Colonic mucosa (tissue), 4 donors: ENCODE measurements at regions not wholly inside any gene's neighbourhood (a gene's known extent, or its start where the extent isn't known, plus 50 kb on each side); places are given as distances from the start of the nearest gene placed in this dataset.

ENCODE experiments used
- DNase-seq: peaks from one replicate; pipeline ENCODE4 v3.0.0-alpha.2; 2020
- H3K27ac ChIP-seq: fragments of 200-600 bp; one replicate; pipeline ENCODE4 v1.8.0; 2021
- H3K27me3 ChIP-seq: fragments of 200-600 bp; one replicate; pipeline ENCODE4 v1.8.0; 2021
- H3K36me3 ChIP-seq: fragments of 200-600 bp; one replicate; pipeline ENCODE4 v1.8.0; 2021
- H3K4me1 ChIP-seq: fragments of 200-600 bp; one replicate; pipeline ENCODE4 v1.8.0; 2021; ENCODE audit warnings: mild to moderate bottlenecking
- H3K4me3 ChIP-seq: fragments of 200-600 bp; one replicate; pipeline ENCODE4 v1.8.0; 2021
- H3K9ac ChIP-seq, 2 donors: one replicate each; pipeline ENCODE4 v1.7.0; 2013; ENCODE audit warnings: control low read depth in 2 of 2, low read depth in 2 of 2, low read length in 2 of 2
- H3K9me3 ChIP-seq: fragments of 200-600 bp; one replicate; pipeline ENCODE4 v1.8.0; 2021
- intact Hi-C: fragments of 100-400 bp; cut with DNase I; formaldehyde crosslinking; loops from one replicate; pipeline ENCODE4 v1.14.1; 2022
- TF ChIP-seq, protein P1 (sequence below): fragments of 200-600 bp; IDR thresholded peaks from one replicate; pipeline ENCODE4 v1.8.0; 2022; ENCODE audit warnings: antibody characterized with exemption, mild to moderate bottlenecking
- donor health status: healthy.
- donor health status: DM: no; HTN: no; CAD: no.
- donor health status: DM: no; HTN: no; CAD: no.

DNA sequence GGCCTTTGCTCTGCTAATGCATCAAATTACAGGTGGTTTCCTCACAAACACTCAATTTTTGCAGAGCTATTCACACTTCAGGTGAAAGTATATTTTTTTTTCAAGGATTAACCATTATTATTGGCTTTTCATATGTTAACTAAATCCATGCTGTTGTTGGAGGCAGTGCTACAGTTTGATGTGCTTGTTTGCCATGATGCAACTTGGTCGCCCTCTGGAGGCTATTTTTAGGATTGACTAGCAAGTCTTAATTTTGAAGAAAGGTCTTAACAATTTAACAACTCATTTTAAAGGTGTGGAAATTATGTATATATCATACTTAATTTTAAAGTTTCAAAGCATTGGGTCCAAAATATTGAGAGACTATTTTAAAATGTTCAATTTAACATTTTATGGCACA, 168.8 kb upstream of the FAM47A start:
- no peak overlapping the region for H3K4me3 ChIP-seq
- H3K4me1 ChIP-seq: no peaks in the 10 kb centered on the region
- intact Hi-C loops: no loop called here
- TF ChIP-seq, protein P1, sequence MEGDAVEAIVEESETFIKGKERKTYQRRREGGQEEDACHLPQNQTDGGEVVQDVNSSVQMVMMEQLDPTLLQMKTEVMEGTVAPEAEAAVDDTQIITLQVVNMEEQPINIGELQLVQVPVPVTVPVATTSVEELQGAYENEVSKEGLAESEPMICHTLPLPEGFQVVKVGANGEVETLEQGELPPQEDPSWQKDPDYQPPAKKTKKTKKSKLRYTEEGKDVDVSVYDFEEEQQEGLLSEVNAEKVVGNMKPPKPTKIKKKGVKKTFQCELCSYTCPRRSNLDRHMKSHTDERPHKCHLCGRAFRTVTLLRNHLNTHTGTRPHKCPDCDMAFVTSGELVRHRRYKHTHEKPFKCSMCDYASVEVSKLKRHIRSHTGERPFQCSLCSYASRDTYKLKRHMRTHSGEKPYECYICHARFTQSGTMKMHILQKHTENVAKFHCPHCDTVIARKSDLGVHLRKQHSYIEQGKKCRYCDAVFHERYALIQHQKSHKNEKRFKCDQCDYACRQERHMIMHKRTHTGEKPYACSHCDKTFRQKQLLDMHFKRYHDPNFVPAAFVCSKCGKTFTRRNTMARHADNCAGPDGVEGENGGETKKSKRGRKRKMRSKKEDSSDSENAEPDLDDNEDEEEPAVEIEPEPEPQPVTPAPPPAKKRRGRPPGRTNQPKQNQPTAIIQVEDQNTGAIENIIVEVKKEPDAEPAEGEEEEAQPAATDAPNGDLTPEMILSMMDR: peak; percentile 46
- H3K27me3 ChIP-seq: no peaks in the 10 kb centered on the region
- H3K9ac ChIP-seq: no peak overlapping the region
- H3K9me3 ChIP-seq: no peaks in the 10 kb centered on the region
- no peaks in the 10 kb centered on the region for H3K36me3 ChIP-seq
- H3K27ac ChIP-seq: no peak overlapping the region
- peak; percentile 21 for DNase-seq

DNA sequence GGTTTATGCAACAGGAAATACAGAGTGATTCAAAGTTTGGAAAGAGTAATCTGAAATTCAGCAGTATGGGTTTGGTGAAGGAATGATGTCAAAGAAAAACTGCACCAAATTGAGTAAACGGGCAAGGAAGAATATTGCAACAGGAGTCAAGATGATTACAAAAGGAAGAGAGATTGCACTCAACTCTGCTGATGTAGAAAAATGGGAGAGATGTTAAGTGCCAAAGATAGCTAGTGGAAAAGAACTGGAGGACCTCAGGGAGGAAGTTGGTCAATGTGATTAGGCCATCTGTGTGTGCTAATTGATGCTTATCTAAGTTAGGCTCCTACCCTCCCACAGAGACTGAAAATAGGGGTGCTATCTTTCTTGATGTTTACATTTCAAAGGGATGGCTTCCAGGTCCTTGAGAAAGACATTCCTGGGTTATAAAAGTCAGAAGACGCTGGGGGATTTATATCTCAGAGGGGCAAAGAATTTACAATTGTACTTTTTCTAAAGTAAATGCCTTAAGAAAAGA, 167.4 kb upstream of the FAM47A start:
- Histone ChIP-seq H3K9ac (no peak overlapping the region), H3K36me3 (no peaks in the 10 kb centered on the region), H3K9me3 (no peaks in the 10 kb centered on the region), H3K4me1 (no peaks in the 10 kb centered on the region), H3K4me3 (no peak overlapping the region), H3K27ac (no peak overlapping the region), H3K27me3 (no peaks in the 10 kb centered on the region)
- DNase-seq: no peak
- intact Hi-C loops: loop anchor here (10.0 kb wide), 1 partner anchor 865 kb away; no protein-coding TSS in a partner anchor
- TF ChIP-seq, protein P1: no peak

DNA sequence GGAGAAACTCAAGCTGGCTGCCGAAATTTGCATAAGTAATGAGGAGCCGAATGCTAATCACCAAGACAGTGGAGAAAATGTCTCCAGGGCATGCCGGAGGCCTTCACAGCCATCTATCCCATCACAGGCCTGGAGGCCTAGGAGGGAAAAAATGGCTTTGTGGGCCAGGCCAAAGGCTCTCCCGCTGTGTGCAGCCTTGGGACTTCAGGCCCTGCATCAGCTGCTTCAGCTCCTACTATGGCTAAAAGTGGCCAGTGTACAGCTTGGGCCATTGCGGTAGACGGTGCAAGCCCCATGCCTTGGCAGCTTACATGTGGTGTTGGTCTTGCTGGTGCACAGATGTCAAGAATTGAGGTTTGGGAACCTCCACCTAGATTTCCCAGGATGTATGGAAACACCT, 162.6 kb upstream of the FAM47A start:
- Histone ChIP-seq H3K4me3 (no peak overlapping the region), H3K4me1 (no peaks in the 10 kb centered on the region), H3K27ac (no peak overlapping the region), H3K9ac (no peak overlapping the region), H3K36me3 (no peaks in the 10 kb centered on the region), H3K27me3 (no peaks in the 10 kb centered on the region), H3K9me3 (no peaks in the 10 kb centered on the region)
- TF ChIP-seq, protein P1: no peak
- intact Hi-C loops: loop anchor here (10.0 kb wide), 1 partner anchor 860 kb away; no protein-coding TSS in a partner anchor
- no peak for DNase-seq

DNA sequence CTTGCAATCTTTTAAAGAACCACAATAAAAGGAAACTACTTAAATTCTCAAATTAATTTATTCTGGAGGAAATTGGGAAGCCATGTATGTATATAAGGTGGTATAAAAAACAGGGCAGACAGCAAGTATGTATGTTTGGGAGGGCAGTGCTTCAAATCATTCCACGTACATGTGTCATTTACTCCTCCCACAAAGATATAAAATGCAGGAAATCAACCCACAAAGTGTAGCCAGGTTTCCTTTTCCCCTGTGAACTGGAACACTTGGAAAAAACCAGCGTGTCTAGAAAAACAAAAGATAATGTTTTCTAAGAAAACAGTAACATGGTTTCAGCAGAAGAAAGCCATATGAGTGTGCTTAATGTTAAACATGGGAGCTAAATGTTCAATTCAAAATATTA, 156.7 kb upstream of the FAM47A start:
- H3K27me3 ChIP-seq: no peaks in the 10 kb centered on the region
- no peaks in the 10 kb centered on the region for H3K4me1 ChIP-seq
- no peak overlapping the region for H3K4me3 ChIP-seq
- intact Hi-C loops: no loop called here
- no peak for DNase-seq
- no peaks in the 10 kb centered on the region for H3K36me3 ChIP-seq
- no peak overlapping the region for H3K9ac ChIP-seq
- no peaks in the 10 kb centered on the region for H3K9me3 ChIP-seq
- no peak overlapping the region for H3K27ac ChIP-seq
- TF ChIP-seq, protein P1: no peak

DNA sequence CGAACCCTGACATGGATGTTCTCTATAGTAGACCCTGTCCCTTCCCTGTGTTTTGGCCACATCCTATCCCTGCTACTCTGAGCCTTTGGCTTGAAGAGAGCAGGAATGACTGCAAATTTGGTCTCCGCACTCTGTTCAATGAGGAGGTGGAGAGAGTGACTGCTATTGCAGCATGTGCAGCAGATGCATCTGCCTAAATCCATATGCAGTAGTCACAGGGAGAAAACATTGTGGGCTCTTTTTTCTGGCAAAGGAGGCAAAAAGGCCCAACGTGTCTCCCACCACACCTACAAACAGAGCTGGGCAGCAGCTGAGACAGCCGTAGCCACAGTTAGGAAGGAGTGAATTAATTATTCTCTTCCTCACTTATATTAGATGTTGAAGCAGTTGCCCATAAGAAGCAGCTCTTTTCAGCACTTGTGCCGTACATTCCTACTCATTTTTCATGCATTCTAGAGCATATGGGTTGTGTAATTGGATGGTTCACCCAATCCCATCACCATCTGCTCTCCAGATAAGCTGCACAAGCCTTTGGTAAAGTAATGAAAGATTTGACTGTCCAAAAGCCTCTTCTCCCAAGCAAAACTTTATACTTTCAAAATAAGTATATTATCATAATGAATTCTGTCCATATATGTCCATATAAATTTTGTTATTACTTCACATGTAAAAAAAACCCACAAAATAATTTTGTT, 147.9 kb upstream of the FAM47A start:
- TF ChIP-seq, protein P1: no peak
- Histone ChIP-seq H3K4me1 (no peaks in the 10 kb centered on the region), H3K9ac (no peak overlapping the region), H3K9me3 (no peaks in the 10 kb centered on the region), H3K36me3 (no peaks in the 10 kb centered on the region), H3K27me3 (peaks cover 3% of the 10 kb centered on the region), H3K4me3 (no peak overlapping the region), H3K27ac (no peak overlapping the region)
- intact Hi-C loops: no loop called here
- DNase-seq: no peak
